ENCODE measurements at regions not wholly inside any gene's neighbourhood (a gene's known extent, or its start where the extent isn't known, plus 50 kb on each side); places are given as distances from the start of the nearest gene placed in this dataset.

DNA sequence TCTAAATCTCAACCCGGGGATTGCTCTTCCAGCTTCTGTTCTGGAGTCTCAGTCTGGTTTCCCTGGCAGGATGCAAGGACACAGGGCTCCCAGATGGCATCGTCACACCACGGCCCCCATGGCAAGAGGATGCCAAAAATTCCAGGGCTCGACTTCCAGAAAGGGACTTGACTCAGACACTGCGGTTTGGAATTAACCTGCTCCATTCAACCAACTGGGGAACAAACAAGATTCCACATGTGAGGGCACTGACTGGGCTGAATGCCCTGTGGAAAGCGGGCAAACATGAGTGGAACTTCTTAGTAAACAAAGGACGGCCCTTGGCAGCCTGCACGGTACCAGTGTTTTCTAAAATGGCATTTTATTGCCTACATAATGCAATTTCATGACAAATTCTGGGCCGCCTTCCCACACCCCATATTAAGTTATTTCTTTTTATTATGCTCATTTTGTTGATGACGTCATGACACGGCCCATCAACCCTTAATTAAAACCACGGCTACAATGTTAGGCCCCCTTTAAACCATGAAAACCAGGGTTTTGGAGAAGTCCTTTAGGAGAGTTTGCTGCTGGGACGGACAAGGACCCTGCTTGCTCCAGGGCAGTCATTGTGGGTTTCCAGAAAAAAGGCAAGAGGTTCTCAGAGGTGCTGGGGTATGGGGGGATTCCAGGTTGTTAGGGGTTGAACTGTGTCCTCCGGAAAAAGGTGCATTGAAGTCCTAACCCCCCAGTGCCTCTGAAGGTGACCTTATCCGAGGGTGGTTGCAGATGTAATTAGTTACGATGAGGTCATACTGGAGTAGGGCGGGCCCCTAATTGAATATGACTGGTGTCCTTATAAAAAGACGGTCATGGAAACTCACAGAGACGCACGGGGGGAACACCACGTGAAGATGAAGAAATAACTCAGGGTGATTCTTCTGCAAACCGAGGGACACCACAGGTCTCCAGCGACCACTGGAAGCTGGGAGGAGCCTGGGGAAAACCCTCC, 205.6 kb downstream of the FOXL1 start:
- no peak overlapping the region for H3K4me3 ChIP-seq (replicated peaks in 1 of 4; ENCODE audit: control extremely low read depth in 1 of 4, insufficient read depth in 1 of 4, low read depth in 3 of 4, low read length in 4 of 4)
- no peaks in the 10 kb centered on the region for H3K4me1 ChIP-seq (ENCODE audit: control insufficient read depth, extremely low read depth, insufficient read depth, low read length)
- H3K4me2 ChIP-seq (ENCODE audit: extremely low read depth, insufficient read depth, low read length), result no peak overlapping the region
- no peak overlapping the region for H2AFZ ChIP-seq (ENCODE audit: low read length)
- no peak overlapping the region for H3K27ac ChIP-seq (ENCODE audit: insufficient read depth, low read length)
- no peaks in the 10 kb centered on the region for H4K20me1 ChIP-seq (ENCODE audit: control insufficient read depth, extremely low read depth, insufficient read depth, low read length)
- peaks cover 4% of the 10 kb centered on the region for H3K27me3 ChIP-seq (ENCODE audit: control insufficient read depth, insufficient read depth, low read length)
- no peaks in the 10 kb centered on the region for H3K79me2 ChIP-seq (ENCODE audit: control insufficient read depth, insufficient read depth, low read length)
- H3K9me3 ChIP-seq (ENCODE audit: control insufficient read depth, insufficient read depth, low read depth, low read length), result no peaks in the 10 kb centered on the region
- no peak overlapping the region for H3K9ac ChIP-seq (ENCODE audit: insufficient read depth, low read length)
- DNase-seq (ENCODE audit: low read depth in 2 of 2), result peak in 1 of 2 donors; percentile 73
- TF ChIP-seq, protein P1, sequence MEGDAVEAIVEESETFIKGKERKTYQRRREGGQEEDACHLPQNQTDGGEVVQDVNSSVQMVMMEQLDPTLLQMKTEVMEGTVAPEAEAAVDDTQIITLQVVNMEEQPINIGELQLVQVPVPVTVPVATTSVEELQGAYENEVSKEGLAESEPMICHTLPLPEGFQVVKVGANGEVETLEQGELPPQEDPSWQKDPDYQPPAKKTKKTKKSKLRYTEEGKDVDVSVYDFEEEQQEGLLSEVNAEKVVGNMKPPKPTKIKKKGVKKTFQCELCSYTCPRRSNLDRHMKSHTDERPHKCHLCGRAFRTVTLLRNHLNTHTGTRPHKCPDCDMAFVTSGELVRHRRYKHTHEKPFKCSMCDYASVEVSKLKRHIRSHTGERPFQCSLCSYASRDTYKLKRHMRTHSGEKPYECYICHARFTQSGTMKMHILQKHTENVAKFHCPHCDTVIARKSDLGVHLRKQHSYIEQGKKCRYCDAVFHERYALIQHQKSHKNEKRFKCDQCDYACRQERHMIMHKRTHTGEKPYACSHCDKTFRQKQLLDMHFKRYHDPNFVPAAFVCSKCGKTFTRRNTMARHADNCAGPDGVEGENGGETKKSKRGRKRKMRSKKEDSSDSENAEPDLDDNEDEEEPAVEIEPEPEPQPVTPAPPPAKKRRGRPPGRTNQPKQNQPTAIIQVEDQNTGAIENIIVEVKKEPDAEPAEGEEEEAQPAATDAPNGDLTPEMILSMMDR (conservative IDR thresholded peaks at IDR 0.05 in 1 of 2, IDR thresholded peaks at IDR 0.05 in 1 of 2; ENCODE audit: low read depth in 1 of 2, low read length in 2 of 2), result no peak
- no peak for TF ChIP-seq EZH2 (IDR thresholded peaks at IDR 0.05; ENCODE audit: low read length, missing control alignments)
- H3K36me3 ChIP-seq (ENCODE audit: control insufficient read depth, insufficient read depth, low read length), result no peaks in the 10 kb centered on the region

DNA sequence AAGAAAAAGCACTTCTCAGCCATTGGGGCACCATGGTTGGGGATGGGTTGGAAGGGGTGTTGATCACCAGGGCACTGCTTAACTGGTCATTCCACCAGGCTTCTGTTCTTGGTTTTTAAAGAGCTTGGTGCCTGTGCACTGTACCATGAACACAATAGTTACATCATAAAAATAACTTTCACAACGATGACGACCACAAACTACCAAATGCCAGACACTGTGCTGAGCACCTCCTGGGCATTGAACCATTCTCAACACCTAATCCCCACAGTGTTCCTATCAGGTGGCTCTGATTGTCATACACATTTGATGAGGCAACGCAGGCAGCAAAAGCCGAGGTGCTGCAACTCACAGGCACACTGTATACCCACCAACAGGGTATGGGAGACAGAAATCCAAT, 208.0 kb downstream of the FOXL1 start:
- H3K9me3 ChIP-seq (ENCODE audit: control insufficient read depth, insufficient read depth, low read depth, low read length), result no peaks in the 10 kb centered on the region
- H3K9ac ChIP-seq (ENCODE audit: insufficient read depth, low read length), result no peak overlapping the region
- H2AFZ ChIP-seq (ENCODE audit: low read length), result no peak overlapping the region
- H3K4me2 ChIP-seq (ENCODE audit: extremely low read depth, insufficient read depth, low read length), result no peak overlapping the region
- DNase-seq (ENCODE audit: low read depth in 2 of 2), result no peak
- no peaks in the 10 kb centered on the region for H3K4me1 ChIP-seq (ENCODE audit: control insufficient read depth, extremely low read depth, insufficient read depth, low read length)
- no peak overlapping the region for H3K27ac ChIP-seq (ENCODE audit: insufficient read depth, low read length)
- no peak overlapping the region for H3K4me3 ChIP-seq (replicated peaks in 1 of 4; ENCODE audit: control extremely low read depth in 1 of 4, insufficient read depth in 1 of 4, low read depth in 3 of 4, low read length in 4 of 4)
- no peaks in the 10 kb centered on the region for H3K36me3 ChIP-seq (ENCODE audit: control insufficient read depth, insufficient read depth, low read length)
- peaks cover 7% of the 10 kb centered on the region for H3K27me3 ChIP-seq (ENCODE audit: control insufficient read depth, insufficient read depth, low read length)
- H4K20me1 ChIP-seq (ENCODE audit: control insufficient read depth, extremely low read depth, insufficient read depth, low read length), result no peaks in the 10 kb centered on the region
- TF ChIP-seq EZH2 (IDR thresholded peaks at IDR 0.05; ENCODE audit: low read length, missing control alignments), result no peak
- TF ChIP-seq, protein P1 (conservative IDR thresholded peaks at IDR 0.05 in 1 of 2, IDR thresholded peaks at IDR 0.05 in 1 of 2; ENCODE audit: low read depth in 1 of 2, low read length in 2 of 2), result no peak
- no peaks in the 10 kb centered on the region for H3K79me2 ChIP-seq (ENCODE audit: control insufficient read depth, insufficient read depth, low read length)

DNA sequence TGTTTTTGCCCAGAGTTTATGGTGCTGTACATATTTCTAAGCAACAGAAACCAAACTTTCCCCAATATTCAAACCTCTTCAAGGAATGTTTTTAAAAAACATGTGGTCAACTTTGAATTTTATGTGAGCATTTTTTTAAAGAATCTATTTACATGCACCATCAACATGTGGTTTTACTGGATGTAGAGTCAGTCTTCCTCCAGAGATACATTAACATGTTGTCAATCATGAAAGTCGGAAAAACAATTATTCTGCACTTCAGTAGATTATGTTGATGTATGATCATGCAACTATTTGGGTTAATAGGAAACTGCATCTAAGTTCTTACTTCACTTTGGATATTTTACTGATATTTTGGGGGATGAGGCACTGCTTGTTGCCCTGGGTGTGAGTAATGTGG, 208.6 kb downstream of the FOXL1 start:
- Histone ChIP-seq H3K9me3 (ENCODE audit: control insufficient read depth, insufficient read depth, low read depth, low read length) (no peaks in the 10 kb centered on the region), H3K4me3 (replicated peaks in 1 of 4; ENCODE audit: control extremely low read depth in 1 of 4, insufficient read depth in 1 of 4, low read depth in 3 of 4, low read length in 4 of 4) (no peak overlapping the region), H3K9ac (ENCODE audit: insufficient read depth, low read length) (no peak overlapping the region), H3K36me3 (ENCODE audit: control insufficient read depth, insufficient read depth, low read length) (no peaks in the 10 kb centered on the region), H4K20me1 (ENCODE audit: control insufficient read depth, extremely low read depth, insufficient read depth, low read length) (no peaks in the 10 kb centered on the region), H2AFZ (ENCODE audit: low read length) (no peak overlapping the region), H3K4me1 (ENCODE audit: control insufficient read depth, extremely low read depth, insufficient read depth, low read length) (no peaks in the 10 kb centered on the region), H3K4me2 (ENCODE audit: extremely low read depth, insufficient read depth, low read length) (no peak overlapping the region), H3K79me2 (ENCODE audit: control insufficient read depth, insufficient read depth, low read length) (no peaks in the 10 kb centered on the region), H3K27ac (ENCODE audit: insufficient read depth, low read length) (no peak overlapping the region), H3K27me3 (ENCODE audit: control insufficient read depth, insufficient read depth, low read length) (peaks cover 11% of the 10 kb centered on the region)
- TF ChIP-seq EZH2 (IDR thresholded peaks at IDR 0.05; ENCODE audit: low read length, missing control alignments), result no peak
- no peak for DNase-seq (ENCODE audit: low read depth in 2 of 2)
